ENCODE measurements at regions not wholly inside any gene's neighbourhood (a gene's known extent, or its start where the extent isn't known, plus 50 kb on each side); places are given as distances from the start of the nearest gene placed in this dataset.
"Not testable (repeated sequence)": the region's sequence is repeated elsewhere in the genome, so short reads cannot be mapped to it uniquely, and the experiment has no call there.

- no peaks in the 10 kb centered on the region for H3K27me3 Mint-ChIP-seq (ENCODE audit: low read depth)
- peaks cover 1% of the 10 kb centered on the region for H3K36me3 Mint-ChIP-seq (ENCODE audit: low read depth)
- no peak overlapping the region for H3K4me3 Mint-ChIP-seq
- H3K27ac Mint-ChIP-seq = no peak overlapping the region
- peaks cover 72% of the 10 kb centered on the region for H3K9me3 Mint-ChIP-seq
- H3K4me1 Mint-ChIP-seq (ENCODE audit: low read depth) = no peaks in the 10 kb centered on the region
Observed at GRCh38 chr19:22545751-22546150, 88.4 kb upstream of the ZNF492 start.

GRCh38 chr19:22533761-22534160 is 100.4 kb upstream of the ZNF492 start:
- peaks cover 67% of the 10 kb centered on the region for H3K9me3 Mint-ChIP-seq

GRCh38 chr19:22532388-22533300 is 101.5 kb upstream of the ZNF492 start:
- peaks cover 69% of the 10 kb centered on the region for H3K9me3 Mint-ChIP-seq
- H3K27ac Mint-ChIP-seq = no peak overlapping the region
- H3K4me3 Mint-ChIP-seq = no peak overlapping the region
- no peaks in the 10 kb centered on the region for H3K4me1 Mint-ChIP-seq (ENCODE audit: low read depth)
- peaks cover 2% of the 10 kb centered on the region for H3K36me3 Mint-ChIP-seq (ENCODE audit: low read depth)
- no peaks in the 10 kb centered on the region for H3K27me3 Mint-ChIP-seq (ENCODE audit: low read depth)

More at GRCh38 chr19:22533761-22534160, 100.4 kb upstream of the ZNF492 start:
- Mint-ChIP-seq H3K27ac (no peak overlapping the region), H3K27me3 (ENCODE audit: low read depth) (no peaks in the 10 kb centered on the region), H3K36me3 (ENCODE audit: low read depth) (peaks cover 2% of the 10 kb centered on the region), H3K4me1 (ENCODE audit: low read depth) (no peaks in the 10 kb centered on the region), H3K4me3 (no peak overlapping the region)

DNA sequence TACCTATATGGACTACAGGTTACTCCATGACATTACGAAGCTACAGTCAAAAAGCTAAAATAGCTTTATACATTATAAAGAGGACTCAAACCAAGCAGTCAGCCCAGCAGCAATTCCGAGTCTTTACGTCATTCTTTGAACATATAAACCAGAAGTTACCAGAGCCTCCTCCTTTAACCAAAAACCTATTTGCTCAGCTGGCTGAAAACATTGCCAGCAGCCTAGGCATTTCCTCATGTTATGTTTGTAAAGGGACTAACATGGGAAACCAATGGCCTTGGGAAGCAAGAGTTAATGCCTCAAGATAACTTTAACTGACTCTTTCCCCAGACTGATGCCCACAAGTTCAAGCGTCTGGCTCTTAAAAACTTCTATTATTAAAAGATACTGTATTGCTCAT is 104.1 kb upstream of the ZNF492 start:
- Mint-ChIP-seq H3K27me3 (ENCODE audit: low read depth) (no peaks in the 10 kb centered on the region), H3K4me1 (ENCODE audit: low read depth) (no peaks in the 10 kb centered on the region), H3K9me3 (peaks cover 75% of the 10 kb centered on the region), H3K36me3 (ENCODE audit: low read depth) (peaks cover 2% of the 10 kb centered on the region), H3K27ac (no peak overlapping the region), H3K4me3 (no peak overlapping the region)

GRCh38 chr19:22528956-22529355 is 105.2 kb upstream of the ZNF492 start:
- Mint-ChIP-seq H3K36me3 (ENCODE audit: low read depth) (peaks cover 2% of the 10 kb centered on the region), H3K4me1 (ENCODE audit: low read depth) (no peaks in the 10 kb centered on the region), H3K27ac (no peak overlapping the region), H3K27me3 (ENCODE audit: low read depth) (no peaks in the 10 kb centered on the region), H3K4me3 (no peak overlapping the region), H3K9me3 (peaks cover 77% of the 10 kb centered on the region)

- Mint-ChIP-seq H3K36me3 (ENCODE audit: low read depth) (no peaks in the 10 kb centered on the region), H3K9me3 (peaks cover 78% of the 10 kb centered on the region), H3K4me1 (ENCODE audit: low read depth) (no peaks in the 10 kb centered on the region)
Observed at GRCh38 chr19:22527554-22527953, 105.4 kb upstream of the ZNF98 start.

DNA sequence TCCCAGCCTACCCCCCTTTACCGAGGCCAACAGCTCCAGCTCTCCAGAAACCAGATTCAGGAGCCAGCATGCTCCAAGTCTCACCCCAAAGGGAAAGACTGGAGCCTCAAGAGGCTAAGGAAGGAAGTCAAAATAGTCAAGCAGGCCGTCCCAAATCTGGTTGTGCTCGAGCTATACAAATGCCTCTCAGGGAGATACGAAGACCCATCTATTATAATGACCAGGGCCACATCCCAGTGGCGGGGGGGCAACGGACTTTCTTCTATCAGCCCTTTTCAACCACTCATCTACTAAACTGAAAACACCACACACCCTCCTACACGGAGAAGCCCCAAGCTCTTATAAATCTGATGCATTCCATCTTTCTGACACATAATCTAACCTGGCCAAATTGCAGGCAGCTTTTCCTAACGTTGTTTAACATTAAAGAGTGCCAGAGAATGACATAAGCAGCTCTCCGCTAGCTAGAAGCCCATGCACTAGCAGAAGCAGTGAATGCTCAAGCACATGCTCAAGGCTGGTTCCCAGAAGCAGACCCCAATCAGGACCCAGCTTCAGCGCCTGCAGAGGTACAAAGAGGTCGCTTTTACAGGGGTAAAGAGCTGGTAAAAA is 104.6 kb upstream of the ZNF98 start:
- H3K4me1 Mint-ChIP-seq (ENCODE audit: low read depth) = no peaks in the 10 kb centered on the region
- peaks cover 78% of the 10 kb centered on the region for H3K9me3 Mint-ChIP-seq
- no peaks in the 10 kb centered on the region for H3K27me3 Mint-ChIP-seq (ENCODE audit: low read depth)
- H3K36me3 Mint-ChIP-seq (ENCODE audit: low read depth) = no peaks in the 10 kb centered on the region
- no peak overlapping the region for H3K27ac Mint-ChIP-seq
- H3K4me3 Mint-ChIP-seq = no peak overlapping the region

More at GRCh38 chr19:22527554-22527953, 105.4 kb upstream of the ZNF98 start:
- H3K4me3 Mint-ChIP-seq = no peak overlapping the region
- no peak overlapping the region for H3K27ac Mint-ChIP-seq
- no peaks in the 10 kb centered on the region for H3K27me3 Mint-ChIP-seq (ENCODE audit: low read depth)

GRCh38 chr19:22523940-22524339 is 101.8 kb upstream of the ZNF98 start:
- no peaks in the 10 kb centered on the region for H3K4me1 Mint-ChIP-seq (ENCODE audit: low read depth)
- H3K36me3 Mint-ChIP-seq (ENCODE audit: low read depth) = no peaks in the 10 kb centered on the region
- peaks cover 74% of the 10 kb centered on the region for H3K9me3 Mint-ChIP-seq
- no peak overlapping the region for H3K4me3 Mint-ChIP-seq
- H3K27ac Mint-ChIP-seq = no peak overlapping the region
- H3K27me3 Mint-ChIP-seq (ENCODE audit: low read depth) = no peaks in the 10 kb centered on the region

DNA sequence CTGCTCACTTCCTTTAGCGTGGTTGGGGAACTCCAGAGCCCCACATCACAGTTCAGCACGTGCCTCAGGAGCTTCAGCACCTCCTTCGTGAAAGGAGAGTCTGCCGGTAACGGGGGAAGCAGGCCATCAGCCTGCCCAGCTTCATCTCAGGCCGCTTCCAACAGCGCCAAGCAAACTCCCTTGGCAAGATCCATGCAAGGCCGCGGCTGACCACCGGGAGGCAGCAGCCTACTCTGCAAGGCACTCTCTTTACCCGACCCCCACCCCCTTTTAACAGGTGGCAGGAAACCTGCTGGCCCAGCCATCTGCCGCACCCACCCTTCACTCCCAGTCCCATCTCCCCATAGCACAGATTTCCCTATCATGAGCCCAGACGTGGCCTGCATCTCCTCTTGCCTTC is 97.4 kb upstream of the ZNF98 start:
- H3K27ac Mint-ChIP-seq; H3K4me3 Mint-ChIP-seq; H3K27me3 Mint-ChIP-seq (ENCODE audit: low read depth); H3K36me3 Mint-ChIP-seq (ENCODE audit: low read depth); H3K4me1 Mint-ChIP-seq (ENCODE audit: low read depth): not testable (repeated sequence)
- H3K9me3 Mint-ChIP-seq = peaks cover 58% of the 10 kb centered on the region

GRCh38 chr19:22519152-22519551 is 97.0 kb upstream of the ZNF98 start:
- H3K27me3 Mint-ChIP-seq (ENCODE audit: low read depth) = no peaks in the 10 kb centered on the region
- H3K27ac Mint-ChIP-seq = no peak overlapping the region
- no peaks in the 10 kb centered on the region for H3K4me1 Mint-ChIP-seq (ENCODE audit: low read depth)
- no peak overlapping the region for H3K4me3 Mint-ChIP-seq
- no peaks in the 10 kb centered on the region for H3K36me3 Mint-ChIP-seq (ENCODE audit: low read depth)
- peaks cover 55% of the 10 kb centered on the region for H3K9me3 Mint-ChIP-seq

DNA sequence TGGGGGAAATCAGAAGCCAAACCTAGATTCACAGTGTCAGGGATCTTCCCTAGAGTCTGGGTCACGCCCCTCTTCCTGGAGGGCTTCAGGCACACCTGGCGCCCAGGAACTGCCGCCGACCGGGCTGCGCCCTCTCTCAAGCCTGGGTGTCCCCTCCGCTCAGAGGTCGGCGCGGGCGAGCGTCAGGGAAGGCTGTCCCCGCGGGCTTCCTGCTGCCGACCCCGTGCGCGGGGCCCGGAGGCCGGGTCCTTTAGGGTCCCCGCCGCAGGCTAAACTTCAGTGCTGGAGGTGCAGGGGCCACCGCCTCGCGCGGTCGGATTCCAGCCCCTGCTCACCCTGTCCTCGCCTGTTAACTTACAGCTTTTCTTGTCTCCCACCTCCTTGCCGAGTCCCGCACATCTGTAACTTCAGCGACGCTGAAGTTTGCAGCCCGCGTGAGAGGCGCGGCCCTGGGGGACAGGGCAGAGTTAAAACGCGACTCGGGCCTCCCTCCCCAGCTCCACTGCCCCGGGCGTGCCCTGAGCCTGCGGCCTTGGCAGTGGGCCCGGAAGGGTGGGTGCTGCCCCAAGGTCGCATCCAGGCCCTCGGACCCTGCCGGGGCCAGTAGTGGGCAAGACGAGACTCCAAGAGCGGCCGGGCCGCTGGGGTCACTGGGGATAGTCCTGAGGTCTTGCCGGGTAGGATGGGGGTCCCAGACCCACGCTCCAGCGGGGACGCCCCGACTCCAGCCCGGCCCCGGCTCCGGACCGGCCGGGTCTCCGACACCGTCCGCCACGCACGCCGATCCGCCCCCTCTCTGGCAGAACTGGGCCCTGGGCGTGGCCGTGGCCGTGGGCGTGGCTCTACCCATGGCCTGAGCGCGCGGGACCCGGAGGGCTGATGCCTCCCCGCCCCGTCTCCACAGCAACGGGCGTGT is 95.6 kb upstream of the ZNF98 start:
- Mint-ChIP-seq H3K4me3 (no peak overlapping the region), H3K27me3 (ENCODE audit: low read depth) (no peaks in the 10 kb centered on the region), H3K9me3 (peaks cover 53% of the 10 kb centered on the region), H3K27ac (no peak overlapping the region), H3K4me1 (ENCODE audit: low read depth) (no peaks in the 10 kb centered on the region), H3K36me3 (ENCODE audit: low read depth) (no peaks in the 10 kb centered on the region)

DNA sequence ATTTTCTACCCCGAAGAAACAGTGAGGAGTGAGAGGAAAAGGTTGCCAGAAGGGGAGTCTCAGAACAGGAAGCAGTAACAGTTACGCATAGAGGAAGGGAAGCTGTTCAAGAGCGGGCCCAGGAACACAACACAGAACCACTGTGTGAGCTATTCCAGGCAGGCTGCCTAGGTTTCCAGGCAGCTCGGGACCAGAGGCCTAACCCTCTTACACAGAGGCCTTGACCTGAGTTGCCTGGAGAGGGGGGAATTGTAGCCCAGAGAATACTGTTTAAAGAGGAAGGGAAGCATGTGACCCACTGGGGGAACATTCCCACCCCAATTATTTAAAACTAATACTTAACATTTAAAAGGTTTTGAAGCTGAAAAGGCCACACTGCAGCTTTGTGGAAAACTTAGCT is 93.3 kb upstream of the ZNF98 start:
- H3K27me3 Mint-ChIP-seq (ENCODE audit: low read depth) = no peaks in the 10 kb centered on the region
- no peak overlapping the region for H3K4me3 Mint-ChIP-seq
- H3K9me3 Mint-ChIP-seq = peaks cover 49% of the 10 kb centered on the region
- no peaks in the 10 kb centered on the region for H3K36me3 Mint-ChIP-seq (ENCODE audit: low read depth)
- no peaks in the 10 kb centered on the region for H3K4me1 Mint-ChIP-seq (ENCODE audit: low read depth)
- H3K27ac Mint-ChIP-seq = no peak overlapping the region

- Mint-ChIP-seq H3K36me3 (ENCODE audit: low read depth) (no peaks in the 10 kb centered on the region), H3K4me3 (no peak overlapping the region), H3K27me3 (ENCODE audit: low read depth) (no peaks in the 10 kb centered on the region), H3K27ac (no peak overlapping the region), H3K9me3 (peaks cover 61% of the 10 kb centered on the region), H3K4me1 (ENCODE audit: low read depth) (no peaks in the 10 kb centered on the region)
Observed at GRCh38 chr19:22503524-22503923, 81.4 kb upstream of the ZNF98 start.

- H3K36me3 Mint-ChIP-seq (ENCODE audit: low read depth) = no peaks in the 10 kb centered on the region
- no peak overlapping the region for H3K27ac Mint-ChIP-seq
- H3K4me1 Mint-ChIP-seq (ENCODE audit: low read depth) = no peaks in the 10 kb centered on the region
- peaks cover 67% of the 10 kb centered on the region for H3K9me3 Mint-ChIP-seq
- H3K4me3 Mint-ChIP-seq = no peak overlapping the region
- no peaks in the 10 kb centered on the region for H3K27me3 Mint-ChIP-seq (ENCODE audit: low read depth)
Observed at GRCh38 chr19:22502766-22503165, 80.6 kb upstream of the ZNF98 start.
